ENCODE measurements at regions not wholly inside any gene's neighbourhood (a gene's known extent, or its start where the extent isn't known, plus 50 kb on each side); places are given as distances from the start of the nearest gene placed in this dataset.

DNA sequence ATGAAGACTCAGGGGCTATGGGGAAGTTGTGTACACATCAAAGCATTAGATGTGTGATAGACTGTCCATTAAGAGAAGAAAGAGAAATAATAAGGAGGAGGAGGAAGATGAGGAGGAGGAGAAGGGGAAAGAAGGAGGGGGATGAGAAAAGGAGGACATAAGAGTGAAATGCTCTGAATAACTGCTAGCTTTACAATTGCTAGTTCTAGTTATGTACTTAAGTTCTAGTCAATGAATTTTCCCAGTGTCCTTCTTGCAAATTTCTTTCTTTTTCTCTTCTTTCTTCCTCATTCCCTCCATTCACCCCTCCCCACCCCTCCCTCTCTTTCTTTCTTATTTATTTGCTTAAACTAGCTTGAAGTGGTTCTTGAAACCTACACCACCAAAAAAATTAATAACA, 534.9 kb upstream of the GRAMD2B start:
- no TSS peak for BruUV-seq (replicated peaks)
- Histone ChIP-seq H3K4me1 (ENCODE audit: insufficient read depth, low read length) (peaks cover 4% of the 10 kb centered on the region), H3K36me3 (ENCODE audit: low read depth, low read length) (no peaks in the 10 kb centered on the region), H3F3A (ENCODE audit: low read length, unreplicated experiment) (no peaks in the 10 kb centered on the region), H3K9ac (ENCODE audit: low read length) (no peak overlapping the region), H3K27ac (ENCODE audit: low read length) (no peak overlapping the region), H3K9me2 (replicated peaks; ENCODE audit: low read length) (no peaks in the 10 kb centered on the region), H3K9me3 (ENCODE audit: low read length) (no peaks in the 10 kb centered on the region), H3K4me3 (ENCODE audit: low read length) (no peak overlapping the region), H4K20me1 (ENCODE audit: low read length) (no peaks in the 10 kb centered on the region), H3K4me2 (ENCODE audit: low read length) (no peak overlapping the region), H2AFZ (ENCODE audit: low read length) (no peak overlapping the region), H3K79me2 (ENCODE audit: low read length) (no peaks in the 10 kb centered on the region), H3K27me3 (ENCODE audit: low read length) (no peaks in the 10 kb centered on the region)
- TF ChIP-seq, protein P1, sequence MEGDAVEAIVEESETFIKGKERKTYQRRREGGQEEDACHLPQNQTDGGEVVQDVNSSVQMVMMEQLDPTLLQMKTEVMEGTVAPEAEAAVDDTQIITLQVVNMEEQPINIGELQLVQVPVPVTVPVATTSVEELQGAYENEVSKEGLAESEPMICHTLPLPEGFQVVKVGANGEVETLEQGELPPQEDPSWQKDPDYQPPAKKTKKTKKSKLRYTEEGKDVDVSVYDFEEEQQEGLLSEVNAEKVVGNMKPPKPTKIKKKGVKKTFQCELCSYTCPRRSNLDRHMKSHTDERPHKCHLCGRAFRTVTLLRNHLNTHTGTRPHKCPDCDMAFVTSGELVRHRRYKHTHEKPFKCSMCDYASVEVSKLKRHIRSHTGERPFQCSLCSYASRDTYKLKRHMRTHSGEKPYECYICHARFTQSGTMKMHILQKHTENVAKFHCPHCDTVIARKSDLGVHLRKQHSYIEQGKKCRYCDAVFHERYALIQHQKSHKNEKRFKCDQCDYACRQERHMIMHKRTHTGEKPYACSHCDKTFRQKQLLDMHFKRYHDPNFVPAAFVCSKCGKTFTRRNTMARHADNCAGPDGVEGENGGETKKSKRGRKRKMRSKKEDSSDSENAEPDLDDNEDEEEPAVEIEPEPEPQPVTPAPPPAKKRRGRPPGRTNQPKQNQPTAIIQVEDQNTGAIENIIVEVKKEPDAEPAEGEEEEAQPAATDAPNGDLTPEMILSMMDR (conservative IDR thresholded peaks at IDR 0.05; ENCODE audit: low read depth, low read length): no peak
- TF ChIP-seq EZH2phosphoT487 (IDR thresholded peaks at IDR 0.05; ENCODE audit: borderline replicate concordance, low read length) (no peak), EZH2 (IDR thresholded peaks at IDR 0.05; ENCODE audit: low read length, unreplicated experiment) (no peak)
- ATAC-seq: no peak
- CTCF ChIA-PET: no interaction called here
- intact Hi-C loops (cut with micrococcal nuclease): no loop called here
- no peak for DNase-seq
- POLR2A ChIA-PET (ENCODE audit: unreplicated experiment): no interaction called here

DNA sequence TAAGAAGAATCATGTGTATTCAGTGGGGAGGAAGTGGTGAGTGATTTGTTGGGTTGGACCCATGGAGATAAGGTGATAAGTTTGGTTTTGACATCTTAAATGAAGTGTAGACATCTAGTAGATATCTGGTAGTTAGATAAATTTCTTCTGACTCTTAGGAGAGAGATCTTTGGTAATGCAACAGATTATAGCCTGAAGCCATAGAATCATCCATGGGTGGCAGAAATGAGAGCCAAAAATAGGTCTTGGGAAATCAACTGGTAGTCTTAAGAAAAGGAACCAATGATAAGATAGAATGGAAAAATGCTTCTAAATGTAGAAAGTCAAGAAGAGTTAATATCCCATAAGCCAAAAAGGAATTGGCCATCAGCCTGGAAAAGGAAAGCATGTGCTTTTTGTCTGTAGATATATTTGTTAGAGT, 532.7 kb upstream of the GRAMD2B start:
- H3K4me3 ChIP-seq (ENCODE audit: low read length): no peak overlapping the region
- no peaks in the 10 kb centered on the region for H3K27me3 ChIP-seq (ENCODE audit: low read length)
- no peaks in the 10 kb centered on the region for H3K9me2 ChIP-seq (replicated peaks; ENCODE audit: low read length)
- H4K20me1 ChIP-seq (ENCODE audit: low read length): no peaks in the 10 kb centered on the region
- no peaks in the 10 kb centered on the region for H3K36me3 ChIP-seq (ENCODE audit: low read depth, low read length)
- H3K4me2 ChIP-seq (ENCODE audit: low read length): no peak overlapping the region
- DNase-seq (no peak), ATAC-seq (no peak)
- no peak overlapping the region for H2AFZ ChIP-seq (ENCODE audit: low read length)
- H3K79me2 ChIP-seq (ENCODE audit: low read length): no peaks in the 10 kb centered on the region
- no peak overlapping the region for H3K9ac ChIP-seq (ENCODE audit: low read length)
- no peak for TF ChIP-seq EZH2phosphoT487 (IDR thresholded peaks at IDR 0.05; ENCODE audit: borderline replicate concordance, low read length)
- TF ChIP-seq, protein P1 (conservative IDR thresholded peaks at IDR 0.05; ENCODE audit: low read depth, low read length): no peak
- no peak for TF ChIP-seq EZH2 (IDR thresholded peaks at IDR 0.05; ENCODE audit: low read length, unreplicated experiment)
- BruUV-seq (replicated peaks): no TSS peak
- H3F3A ChIP-seq (ENCODE audit: low read length, unreplicated experiment): no peaks in the 10 kb centered on the region
- ChIA-PET CTCF (no interaction called here), POLR2A (ENCODE audit: unreplicated experiment) (no interaction called here)
- no peak overlapping the region for H3K27ac ChIP-seq (ENCODE audit: low read length)
- H3K4me1 ChIP-seq (ENCODE audit: insufficient read depth, low read length): peaks cover 4% of the 10 kb centered on the region
- intact Hi-C loops (cut with micrococcal nuclease): no loop called here
- no peaks in the 10 kb centered on the region for H3K9me3 ChIP-seq (ENCODE audit: low read length)

DNA sequence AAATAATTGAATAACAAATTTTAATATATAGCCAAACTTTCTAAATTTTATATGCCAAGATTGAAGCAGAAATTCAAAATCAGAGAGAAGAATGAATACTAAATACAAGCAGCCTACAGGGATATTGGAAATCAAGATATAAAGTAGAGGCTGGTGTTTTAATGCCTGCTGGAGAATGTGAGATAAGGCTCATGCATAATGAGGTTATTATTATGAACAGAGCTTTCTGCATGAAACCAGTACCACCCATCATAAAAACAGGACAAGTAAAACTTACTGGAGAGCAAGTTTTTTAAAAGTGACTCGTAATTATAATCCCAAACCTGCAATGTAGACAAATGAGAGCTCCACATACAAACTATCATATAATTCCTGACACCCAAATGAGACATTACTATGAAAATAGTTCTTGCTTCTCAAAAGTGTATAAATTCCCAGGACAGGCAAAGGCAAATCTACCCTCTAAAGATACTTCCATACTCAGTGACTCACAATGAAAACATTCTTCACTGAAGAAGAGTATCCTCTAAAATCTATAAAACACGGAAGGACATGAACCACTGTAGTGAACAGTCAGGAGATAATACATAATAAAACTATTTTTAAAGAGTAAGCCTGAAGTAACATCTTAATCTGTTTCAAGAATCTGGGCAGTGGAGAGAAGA, 532.0 kb upstream of the GRAMD2B start:
- no peaks in the 10 kb centered on the region for H3K27me3 ChIP-seq (ENCODE audit: low read length)
- H3K9ac ChIP-seq (ENCODE audit: low read length): no peak overlapping the region
- no peaks in the 10 kb centered on the region for H4K20me1 ChIP-seq (ENCODE audit: low read length)
- no peak overlapping the region for H3K4me3 ChIP-seq (ENCODE audit: low read length)
- peak; percentile 95 for ATAC-seq
- no peak overlapping the region for H3K27ac ChIP-seq (ENCODE audit: low read length)
- ChIA-PET POLR2A (ENCODE audit: unreplicated experiment) (no interaction called here), CTCF (no interaction called here)
- no peak overlapping the region for H2AFZ ChIP-seq (ENCODE audit: low read length)
- no peaks in the 10 kb centered on the region for H3K9me2 ChIP-seq (replicated peaks; ENCODE audit: low read length)
- TF ChIP-seq, protein P1 (conservative IDR thresholded peaks at IDR 0.05; ENCODE audit: low read depth, low read length): no peak
- TF ChIP-seq EZH2phosphoT487 (IDR thresholded peaks at IDR 0.05; ENCODE audit: borderline replicate concordance, low read length): no peak
- TF ChIP-seq EZH2 (IDR thresholded peaks at IDR 0.05; ENCODE audit: low read length, unreplicated experiment): no peak
- H3K4me2 ChIP-seq (ENCODE audit: low read length): no peak overlapping the region
- no TSS peak for BruUV-seq (replicated peaks)
- intact Hi-C loops (cut with micrococcal nuclease): no loop called here
- peak; percentile 29 for DNase-seq
- H3K79me2 ChIP-seq (ENCODE audit: low read length): no peaks in the 10 kb centered on the region
- no peaks in the 10 kb centered on the region for H3K9me3 ChIP-seq (ENCODE audit: low read length)
- no peaks in the 10 kb centered on the region for H3K36me3 ChIP-seq (ENCODE audit: low read depth, low read length)
- peaks cover 4% of the 10 kb centered on the region for H3K4me1 ChIP-seq (ENCODE audit: insufficient read depth, low read length)
- no peaks in the 10 kb centered on the region for H3F3A ChIP-seq (ENCODE audit: low read length, unreplicated experiment)
